GM12865 (cell line): ENCODE measurements at regions not wholly inside any gene's neighbourhood (a gene's known extent, or its start where the extent isn't known, plus 50 kb on each side); places are given as distances from the start of the nearest gene placed in this dataset.

Source experiments
- DNase-seq: peaks from one replicate; pipeline ENCODE4 v3.0.0; 2010; ENCODE audit warnings: low read depth
- H3K4me3 ChIP-seq: 2 replicates; pipeline ENCODE4 v1.5.1; 2011; ENCODE audit warnings: mild to moderate bottlenecking, low read depth, low read length, control low read depth
- CTCF ChIP-seq: IDR thresholded peaks from 2 replicates; pipeline ENCODE4 v1.5.1; 2011; ENCODE audit warnings: low read length, control low read depth, low read depth, inconsistent platforms; ENCODE audit not compliant: insufficient read depth; ENCODE audit errors: missing control alignments

GRCh38 chr1:58883888-58884482 lies 100.1 kb upstream of the JUN start:
- no peak for TF ChIP-seq CTCF
- no peak for DNase-seq
- no peak overlapping the region for H3K4me3 ChIP-seq

DNA sequence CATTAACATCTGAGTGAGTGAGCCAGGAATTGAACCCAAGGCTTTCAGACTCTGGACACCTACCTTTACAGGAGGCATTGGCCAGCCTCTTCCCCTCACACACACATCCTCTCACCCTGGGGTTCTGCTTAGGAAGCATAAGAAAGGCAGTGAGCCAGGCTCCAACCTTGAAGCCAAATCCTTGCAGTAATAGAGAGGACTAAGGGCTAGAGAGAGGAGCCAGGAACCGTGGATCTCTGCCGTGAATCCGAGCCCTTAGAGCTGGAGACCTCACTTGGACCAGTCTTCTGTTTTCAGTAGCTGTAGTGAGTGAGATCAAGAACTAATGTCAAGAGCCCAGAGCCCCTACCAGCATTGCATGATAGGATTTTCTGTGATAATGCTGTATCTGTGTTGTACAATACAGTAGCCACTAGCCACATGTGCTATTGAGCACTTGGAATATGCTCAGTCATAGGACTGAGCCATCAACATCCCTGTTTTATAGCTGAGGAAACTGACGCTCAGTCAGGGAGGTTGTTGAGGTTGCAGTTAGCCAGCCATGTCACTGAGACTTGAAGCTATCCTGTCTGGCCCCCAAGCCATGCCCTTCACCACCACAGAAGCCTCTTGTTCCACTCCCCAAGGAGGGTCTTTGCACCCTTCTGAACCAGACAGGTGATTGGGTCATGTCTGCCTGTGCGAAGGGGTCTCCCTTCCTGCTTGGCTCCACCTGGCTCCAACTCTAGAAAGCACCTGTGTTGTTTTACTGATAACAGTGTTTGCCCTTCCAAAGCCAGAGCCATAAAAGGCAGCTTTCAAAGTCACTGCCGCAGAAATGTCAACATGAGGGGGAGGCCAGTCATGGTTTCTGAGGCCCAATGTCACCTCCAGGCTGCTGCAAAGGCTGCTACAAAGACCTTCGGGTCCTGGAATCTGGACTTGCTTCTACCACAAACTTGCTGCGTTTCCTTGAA lies 101.1 kb upstream of the JUN start:
- DNase-seq: no peak
- no peak overlapping the region for H3K4me3 ChIP-seq
- TF ChIP-seq CTCF: no peak

DNA sequence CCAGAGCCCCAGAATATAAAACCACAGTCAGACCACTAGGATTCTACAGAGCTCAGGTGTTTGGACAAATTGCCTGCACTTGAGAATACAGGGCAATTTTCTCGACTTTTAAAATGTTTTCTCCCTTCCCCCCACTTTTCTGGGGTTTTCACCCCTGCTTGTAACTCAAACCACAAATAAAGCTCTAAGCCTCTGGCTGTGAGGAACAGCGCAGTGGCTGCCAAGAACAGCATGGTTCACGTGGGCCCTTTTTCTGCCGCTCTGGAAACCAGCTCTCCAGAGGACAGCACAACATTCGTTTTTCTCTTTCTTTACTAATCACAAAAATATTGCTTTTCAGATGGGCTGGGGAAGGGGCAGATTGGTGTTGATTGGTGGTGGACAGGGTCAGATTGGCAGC lies 102.2 kb upstream of the JUN start:
- DNase-seq: no peak
- no peak overlapping the region for H3K4me3 ChIP-seq
- no peak for TF ChIP-seq CTCF

DNA sequence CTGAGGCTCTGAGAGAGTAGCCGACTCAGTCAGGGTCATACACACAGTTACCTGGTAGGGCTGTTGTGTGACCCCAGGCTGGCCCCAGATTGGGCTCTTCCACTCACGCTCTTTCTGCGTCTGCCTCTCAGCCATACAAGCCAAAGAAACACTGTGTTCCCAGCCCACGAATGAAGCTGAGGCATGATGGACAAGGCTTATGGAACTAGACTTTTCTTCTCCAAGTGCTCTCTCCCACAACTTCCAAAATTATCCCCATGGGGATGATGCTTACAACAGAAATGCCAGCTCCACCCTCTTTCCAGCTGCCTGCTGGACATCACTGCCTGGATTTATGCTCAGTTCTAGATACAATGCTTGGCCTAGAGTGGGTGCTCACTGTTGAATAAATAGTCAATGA lies 102.8 kb upstream of the JUN start:
- no peak overlapping the region for H3K4me3 ChIP-seq
- TF ChIP-seq CTCF: no peak
- no peak for DNase-seq

DNA sequence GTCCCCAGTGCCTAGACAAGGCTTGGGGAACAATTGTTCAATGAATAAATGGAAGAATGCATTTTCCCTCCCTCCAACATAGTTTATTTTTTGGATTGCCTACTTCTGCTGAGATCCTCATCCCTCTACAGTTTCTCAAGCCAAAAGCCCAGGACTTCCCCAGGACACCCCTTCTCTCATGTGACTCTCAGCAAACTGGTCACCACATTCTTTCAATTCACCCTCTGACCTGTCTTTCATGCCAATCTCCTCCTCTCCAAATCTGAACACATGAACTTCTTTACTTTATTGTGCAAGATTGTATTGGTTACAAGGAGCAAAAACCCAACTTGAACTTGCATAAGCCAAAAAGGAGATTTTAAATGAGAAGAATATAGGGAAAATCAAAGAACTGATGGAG lies 103.2 kb upstream of the JUN start:
- TF ChIP-seq CTCF: no peak
- H3K4me3 ChIP-seq: no peak overlapping the region
- no peak for DNase-seq

GRCh38 chr1:58888833-58889232 lies 105.0 kb upstream of the JUN start:
- no peak for TF ChIP-seq CTCF
- H3K4me3 ChIP-seq: no peak overlapping the region
- DNase-seq: no peak

DNA sequence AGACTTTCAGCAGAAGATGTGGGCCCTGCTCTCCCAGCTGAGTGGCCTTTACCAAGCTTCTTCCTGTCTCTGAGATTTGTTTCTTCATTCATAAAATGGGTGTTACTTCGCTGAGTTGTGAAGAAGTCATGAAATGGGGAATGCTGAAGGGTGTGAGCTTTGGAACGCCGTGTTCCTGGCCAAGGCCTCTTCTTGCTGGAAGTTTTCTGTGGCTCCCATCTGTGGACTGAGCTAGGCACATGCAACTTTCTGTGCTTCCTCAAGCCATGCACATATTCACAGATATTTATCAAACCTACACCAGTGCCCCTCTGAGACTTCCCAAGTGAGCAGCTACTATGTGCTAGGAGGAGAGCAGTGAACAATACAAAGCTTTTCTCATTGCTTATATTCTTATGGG lies 106.3 kb upstream of the JUN start:
- no peak for DNase-seq

More for the DNA sequence above, 106.3 kb upstream of the JUN start:
- no peak overlapping the region for H3K4me3 ChIP-seq
- no peak for TF ChIP-seq CTCF
